ENCODE measurements at regions not wholly inside any gene's neighbourhood (a gene's known extent, or its start where the extent isn't known, plus 50 kb on each side); places are given as distances from the start of the nearest gene placed in this dataset.

GRCh38 chr11:131044851-131045250 lies 128.6 kb upstream of the SNX19 start:
- Histone ChIP-seq H3K4me3 (replicated peaks; ENCODE audit: low read depth, low read length) (no peak overlapping the region), H3K36me3 (ENCODE audit: control insufficient read depth, insufficient read depth, low read length) (no peaks in the 10 kb centered on the region), H3K27me3 (replicated peaks; ENCODE audit: control insufficient read depth, insufficient read depth, low read length) (no peaks in the 10 kb centered on the region; the same call in none of the 2 replicates)
- DNase-seq (ENCODE audit: extremely low read depth, insufficient read length): no peak
- TF ChIP-seq, protein P1, sequence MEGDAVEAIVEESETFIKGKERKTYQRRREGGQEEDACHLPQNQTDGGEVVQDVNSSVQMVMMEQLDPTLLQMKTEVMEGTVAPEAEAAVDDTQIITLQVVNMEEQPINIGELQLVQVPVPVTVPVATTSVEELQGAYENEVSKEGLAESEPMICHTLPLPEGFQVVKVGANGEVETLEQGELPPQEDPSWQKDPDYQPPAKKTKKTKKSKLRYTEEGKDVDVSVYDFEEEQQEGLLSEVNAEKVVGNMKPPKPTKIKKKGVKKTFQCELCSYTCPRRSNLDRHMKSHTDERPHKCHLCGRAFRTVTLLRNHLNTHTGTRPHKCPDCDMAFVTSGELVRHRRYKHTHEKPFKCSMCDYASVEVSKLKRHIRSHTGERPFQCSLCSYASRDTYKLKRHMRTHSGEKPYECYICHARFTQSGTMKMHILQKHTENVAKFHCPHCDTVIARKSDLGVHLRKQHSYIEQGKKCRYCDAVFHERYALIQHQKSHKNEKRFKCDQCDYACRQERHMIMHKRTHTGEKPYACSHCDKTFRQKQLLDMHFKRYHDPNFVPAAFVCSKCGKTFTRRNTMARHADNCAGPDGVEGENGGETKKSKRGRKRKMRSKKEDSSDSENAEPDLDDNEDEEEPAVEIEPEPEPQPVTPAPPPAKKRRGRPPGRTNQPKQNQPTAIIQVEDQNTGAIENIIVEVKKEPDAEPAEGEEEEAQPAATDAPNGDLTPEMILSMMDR (IDR thresholded peaks at IDR 0.05; ENCODE audit: insufficient read depth, low read length, poor library complexity, severe bottlenecking): no peak

DNA sequence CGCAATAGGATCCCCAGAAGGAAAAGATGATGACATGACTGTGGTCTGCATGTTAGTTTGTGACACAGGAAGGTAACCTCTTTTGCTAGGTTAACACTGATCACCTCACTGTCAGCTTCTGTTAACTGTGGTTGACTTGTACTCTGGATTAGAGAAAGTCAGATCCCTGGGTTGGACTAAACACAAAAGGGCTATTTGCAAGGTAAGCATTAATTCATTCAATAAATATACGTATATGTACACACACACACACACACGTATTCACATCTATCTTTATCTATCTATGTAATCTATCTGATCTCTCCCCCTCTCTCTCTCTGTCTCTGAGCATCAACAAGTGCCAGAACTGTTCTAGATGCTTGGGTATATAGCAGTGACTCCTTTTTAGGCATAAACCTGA lies 136.1 kb upstream of the SNX19 start:
- Histone ChIP-seq H3K4me3 (replicated peaks; ENCODE audit: low read depth, low read length) (no peak overlapping the region), H3K36me3 (ENCODE audit: control insufficient read depth, insufficient read depth, low read length) (no peaks in the 10 kb centered on the region), H3K27me3 (replicated peaks; ENCODE audit: control insufficient read depth, insufficient read depth, low read length) (peaks cover 2% of the 10 kb centered on the region)
- TF ChIP-seq, protein P1 (IDR thresholded peaks at IDR 0.05; ENCODE audit: insufficient read depth, low read length, poor library complexity, severe bottlenecking): no peak
- no peak for DNase-seq (ENCODE audit: extremely low read depth, insufficient read length)

DNA sequence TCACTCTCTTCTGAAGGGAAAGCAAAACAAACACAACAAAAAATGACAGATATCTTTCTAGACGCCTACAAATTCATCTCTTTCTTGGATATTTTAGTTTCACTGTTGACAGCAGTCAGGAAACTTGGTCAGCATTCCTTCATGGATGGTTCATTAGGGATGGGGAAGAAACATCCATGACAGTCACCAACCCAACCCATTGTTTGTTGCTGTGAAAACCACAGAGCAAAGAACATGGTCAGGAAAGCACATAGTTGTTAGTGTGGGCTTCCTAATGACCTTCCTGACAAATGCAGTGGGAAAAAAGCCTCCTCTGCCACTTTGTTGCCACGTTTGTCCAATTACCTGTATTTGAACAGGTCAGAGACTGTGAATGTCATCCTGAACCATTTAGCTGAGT lies 139.8 kb upstream of the SNX19 start:
- Histone ChIP-seq H3K36me3 (ENCODE audit: control insufficient read depth, insufficient read depth, low read length) (no peaks in the 10 kb centered on the region), H3K27me3 (replicated peaks; ENCODE audit: control insufficient read depth, insufficient read depth, low read length) (peaks cover 2% of the 10 kb centered on the region), H3K4me3 (replicated peaks; ENCODE audit: low read depth, low read length) (no peak overlapping the region)
- DNase-seq (ENCODE audit: extremely low read depth, insufficient read length): no peak
- TF ChIP-seq, protein P1 (IDR thresholded peaks at IDR 0.05; ENCODE audit: insufficient read depth, low read length, poor library complexity, severe bottlenecking): no peak

- TF ChIP-seq, protein P1 (IDR thresholded peaks at IDR 0.05; ENCODE audit: insufficient read depth, low read length, poor library complexity, severe bottlenecking): no peak
- Histone ChIP-seq H3K27me3 (replicated peaks; ENCODE audit: control insufficient read depth, insufficient read depth, low read length) (no peaks in the 10 kb centered on the region; the same call in none of the 2 replicates), H3K4me3 (replicated peaks; ENCODE audit: low read depth, low read length) (no peak overlapping the region), H3K36me3 (ENCODE audit: control insufficient read depth, insufficient read depth, low read length) (no peaks in the 10 kb centered on the region)
- DNase-seq (ENCODE audit: extremely low read depth, insufficient read length): no peak
Measured at GRCh38 chr11:131063638-131064037, 147.4 kb upstream of the SNX19 start.

- TF ChIP-seq, protein P1 (IDR thresholded peaks at IDR 0.05; ENCODE audit: insufficient read depth, low read length, poor library complexity, severe bottlenecking): peak; percentile 88
- peak; percentile 5 for DNase-seq (ENCODE audit: extremely low read depth, insufficient read length)
- H3K27me3 ChIP-seq (replicated peaks; ENCODE audit: control insufficient read depth, insufficient read depth, low read length): no peaks in the 10 kb centered on the region; the same call in none of the 2 replicates
- no peak overlapping the region for H3K4me3 ChIP-seq (replicated peaks; ENCODE audit: low read depth, low read length)
- no peaks in the 10 kb centered on the region for H3K36me3 ChIP-seq (ENCODE audit: control insufficient read depth, insufficient read depth, low read length)
Measured at GRCh38 chr11:131064373-131064991, 148.2 kb upstream of the SNX19 start.

All from GM06990 (cell line).